Osteocyte (in vitro differentiated cells): ENCODE measurements at regions not wholly inside any gene's neighbourhood (a gene's known extent, or its start where the extent isn't known, plus 50 kb on each side); places are given as distances from the start of the nearest gene placed in this dataset.

ENCODE experiments used
- DNase-seq: peaks from one replicate; pipeline ENCODE4 v3.0.0; 2021; ENCODE audit warnings: mixed read lengths; ENCODE audit not compliant: unreplicated experiment; ENCODE audit errors: extremely low spot score
- H3K27ac Mint-ChIP-seq: one replicate; pipeline ENCODE4 v1.8.0; 2021; ENCODE audit warnings: mild to moderate bottlenecking, mixed read lengths; ENCODE audit not compliant: unreplicated experiment
- H3K27me3 Mint-ChIP-seq: one replicate; pipeline ENCODE4 v1.8.0; 2021; ENCODE audit warnings: mixed read lengths; ENCODE audit not compliant: unreplicated experiment
- H3K36me3 Mint-ChIP-seq: one replicate; pipeline ENCODE4 v1.8.0; 2021; ENCODE audit warnings: mixed read lengths; ENCODE audit not compliant: unreplicated experiment
- H3K4me1 Mint-ChIP-seq: one replicate; pipeline ENCODE4 v1.8.0; 2021; ENCODE audit warnings: mixed read lengths; ENCODE audit not compliant: unreplicated experiment
- H3K4me3 Mint-ChIP-seq: one replicate; pipeline ENCODE4 v1.8.0; 2021; ENCODE audit warnings: mild to moderate bottlenecking, moderate library complexity, mixed read lengths; ENCODE audit not compliant: unreplicated experiment
- H3K9me3 Mint-ChIP-seq: one replicate; pipeline ENCODE4 v1.8.0; 2021; ENCODE audit warnings: mixed read lengths; ENCODE audit not compliant: unreplicated experiment
- TF ChIP-seq, protein P1 (sequence below): fragments of 200-600 bp; sonication (generic); IDR thresholded peaks from 2 replicates; pipeline ENCODE4 v1.5.0; 2021; ENCODE audit warnings: antibody characterized with exemption, mild to moderate bottlenecking, moderate library complexity

DNA sequence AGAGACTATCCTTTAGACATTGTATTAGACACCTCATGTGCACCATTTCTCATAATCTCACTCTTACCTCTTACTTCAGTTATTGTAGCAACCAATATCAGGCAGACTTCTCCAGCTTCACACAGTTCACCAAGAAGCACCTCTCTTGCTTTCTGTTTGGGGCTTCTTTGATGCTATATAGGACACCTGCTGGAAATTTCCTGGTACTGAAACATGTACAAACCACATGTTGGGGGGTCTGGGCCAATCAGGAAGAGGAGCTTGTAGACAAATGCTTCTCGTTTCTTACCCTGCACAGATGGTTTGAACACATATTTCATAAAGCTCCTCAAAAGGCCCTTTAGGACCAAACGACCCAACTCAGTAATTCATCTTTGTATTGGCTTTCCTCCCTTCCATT, 212.1 kb downstream of the IZUMO3 start:
- no peak for DNase-seq
- Mint-ChIP-seq H3K9me3 (peaks cover 8% of the 10 kb centered on the region), H3K4me1 (no peaks in the 10 kb centered on the region), H3K4me3 (no peak overlapping the region), H3K27ac (no peak overlapping the region), H3K36me3 (no peaks in the 10 kb centered on the region), H3K27me3 (no peaks in the 10 kb centered on the region)
- TF ChIP-seq, protein P1, sequence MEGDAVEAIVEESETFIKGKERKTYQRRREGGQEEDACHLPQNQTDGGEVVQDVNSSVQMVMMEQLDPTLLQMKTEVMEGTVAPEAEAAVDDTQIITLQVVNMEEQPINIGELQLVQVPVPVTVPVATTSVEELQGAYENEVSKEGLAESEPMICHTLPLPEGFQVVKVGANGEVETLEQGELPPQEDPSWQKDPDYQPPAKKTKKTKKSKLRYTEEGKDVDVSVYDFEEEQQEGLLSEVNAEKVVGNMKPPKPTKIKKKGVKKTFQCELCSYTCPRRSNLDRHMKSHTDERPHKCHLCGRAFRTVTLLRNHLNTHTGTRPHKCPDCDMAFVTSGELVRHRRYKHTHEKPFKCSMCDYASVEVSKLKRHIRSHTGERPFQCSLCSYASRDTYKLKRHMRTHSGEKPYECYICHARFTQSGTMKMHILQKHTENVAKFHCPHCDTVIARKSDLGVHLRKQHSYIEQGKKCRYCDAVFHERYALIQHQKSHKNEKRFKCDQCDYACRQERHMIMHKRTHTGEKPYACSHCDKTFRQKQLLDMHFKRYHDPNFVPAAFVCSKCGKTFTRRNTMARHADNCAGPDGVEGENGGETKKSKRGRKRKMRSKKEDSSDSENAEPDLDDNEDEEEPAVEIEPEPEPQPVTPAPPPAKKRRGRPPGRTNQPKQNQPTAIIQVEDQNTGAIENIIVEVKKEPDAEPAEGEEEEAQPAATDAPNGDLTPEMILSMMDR, result no peak

DNA sequence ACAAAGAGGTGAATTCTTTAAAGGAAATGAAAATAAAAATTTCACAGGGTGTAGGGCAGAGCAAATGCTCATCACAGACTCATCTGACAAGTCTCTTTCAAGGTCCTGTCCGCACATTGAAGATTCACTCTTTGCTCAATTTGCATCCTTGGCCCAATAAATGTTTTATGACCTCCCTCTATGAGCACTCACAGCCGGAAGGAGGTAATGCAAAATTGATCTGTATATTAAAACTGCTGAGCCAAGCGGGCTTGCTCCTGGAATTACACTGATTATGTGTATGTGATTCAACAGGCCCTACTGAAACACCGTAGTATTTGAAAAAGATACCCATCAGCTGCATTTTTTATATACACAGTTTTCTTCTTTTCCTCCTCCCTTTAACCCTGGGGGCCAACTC, 246.8 kb downstream of the IZUMO3 start:
- H3K36me3 Mint-ChIP-seq, result no peaks in the 10 kb centered on the region
- peaks cover 40% of the 10 kb centered on the region for H3K9me3 Mint-ChIP-seq
- H3K27ac Mint-ChIP-seq, result no peak overlapping the region
- TF ChIP-seq, protein P1, result no peak
- DNase-seq, result no peak
- no peak overlapping the region for H3K4me3 Mint-ChIP-seq
- H3K4me1 Mint-ChIP-seq, result no peaks in the 10 kb centered on the region
- no peaks in the 10 kb centered on the region for H3K27me3 Mint-ChIP-seq

DNA sequence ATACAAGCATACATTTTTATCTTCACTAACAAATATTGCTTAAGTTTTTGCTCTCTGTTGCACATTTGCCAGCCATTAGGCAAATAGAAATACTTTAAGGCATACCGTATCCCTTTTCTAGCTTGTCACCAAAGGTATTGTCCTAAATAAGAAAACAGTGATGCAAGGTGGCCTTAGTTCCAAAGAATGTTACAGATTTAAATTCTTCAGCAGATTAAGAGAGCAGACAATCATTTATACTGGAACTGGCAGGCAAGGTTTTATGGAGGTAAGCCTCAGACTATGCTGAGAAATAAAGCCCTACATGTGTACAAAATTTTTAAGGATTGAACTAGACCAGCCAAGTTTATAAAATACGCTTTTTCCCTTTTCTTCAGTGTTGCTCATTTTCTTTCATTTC, 247.8 kb downstream of the IZUMO3 start:
- TF ChIP-seq, protein P1, result no peak
- H3K27me3 Mint-ChIP-seq, result no peaks in the 10 kb centered on the region
- no peak for DNase-seq
- H3K4me3 Mint-ChIP-seq, result no peak overlapping the region
- peaks cover 37% of the 10 kb centered on the region for H3K9me3 Mint-ChIP-seq
- H3K27ac Mint-ChIP-seq, result no peak overlapping the region
- H3K36me3 Mint-ChIP-seq, result no peaks in the 10 kb centered on the region
- no peaks in the 10 kb centered on the region for H3K4me1 Mint-ChIP-seq

DNA sequence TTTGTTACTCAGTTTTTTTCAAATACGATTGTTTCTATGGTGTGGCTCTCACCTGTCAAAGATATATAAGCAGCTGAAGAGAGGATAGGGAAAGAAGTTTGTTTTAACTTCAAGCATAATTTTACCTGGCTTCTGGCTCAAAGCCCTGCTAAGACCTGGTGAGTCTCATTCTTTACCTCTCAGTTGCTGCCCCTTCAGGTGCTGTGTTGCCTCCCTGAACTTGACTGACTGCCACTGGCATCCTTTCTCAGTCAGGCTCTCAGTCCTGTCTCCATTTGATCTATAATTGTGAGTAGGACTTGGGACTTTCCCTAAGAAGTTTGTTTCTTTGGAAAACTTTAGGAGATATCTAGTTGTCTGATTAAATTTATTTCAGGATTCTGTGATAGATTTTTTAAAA, 249.6 kb downstream of the IZUMO3 start:
- Mint-ChIP-seq H3K9me3 (peaks cover 42% of the 10 kb centered on the region), H3K27me3 (no peaks in the 10 kb centered on the region), H3K27ac (no peak overlapping the region), H3K36me3 (no peaks in the 10 kb centered on the region), H3K4me3 (no peak overlapping the region), H3K4me1 (no peaks in the 10 kb centered on the region)
- TF ChIP-seq, protein P1, result no peak
- no peak for DNase-seq

DNA sequence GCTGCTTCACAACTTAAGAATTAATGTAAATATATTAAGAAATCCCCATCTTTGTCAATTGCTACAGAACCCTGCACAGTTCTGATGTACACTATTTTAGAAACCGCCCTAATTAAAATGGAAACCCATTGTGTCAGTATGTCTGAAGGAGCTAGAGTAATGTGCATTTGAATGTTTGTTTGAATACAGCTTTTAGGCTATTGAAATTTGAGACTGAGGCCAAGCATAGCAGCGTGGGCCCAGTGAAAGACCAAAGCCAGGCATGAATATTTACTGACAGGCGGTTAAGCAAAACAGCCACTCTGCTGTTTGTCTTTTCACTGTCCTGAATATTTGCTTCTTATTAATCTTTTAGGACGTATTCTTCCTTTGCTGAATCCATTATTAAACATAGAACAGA, 252.3 kb downstream of the IZUMO3 start:
- Mint-ChIP-seq H3K9me3 (peaks cover 33% of the 10 kb centered on the region), H3K4me3 (no peak overlapping the region), H3K27me3 (no peaks in the 10 kb centered on the region), H3K27ac (no peak overlapping the region), H3K4me1 (no peaks in the 10 kb centered on the region), H3K36me3 (no peaks in the 10 kb centered on the region)
- DNase-seq, result no peak
- TF ChIP-seq, protein P1, result no peak
